Effector memory CD8-positive, alpha-beta T cell (primary cell): ENCODE measurements at regions not wholly inside any gene's neighbourhood (a gene's known extent, or its start where the extent isn't known, plus 50 kb on each side); places are given as distances from the start of the nearest gene placed in this dataset.

ENCODE experiments used
- ATAC-seq: fragments of 150-1000 bp; cut with Tn5 transposase; replicated peaks from 2 replicates; pipeline ENCODE4 v1.10.0; 2021; ENCODE audit warnings: mild to moderate bottlenecking, moderate library complexity
- DNase-seq, 3 experiments: peaks; one replicate each; pipeline ENCODE4 v3.0.0; 2021
- H3K27ac Mint-ChIP-seq, 2 donors: one replicate each; pipeline ENCODE4 v1.8.0; 2022; ENCODE audit warnings: mild to moderate bottlenecking in 2 of 2, mixed read lengths in 2 of 2, moderate library complexity in 2 of 2
- H3K27me3 Mint-ChIP-seq, 2 donors: one replicate each; pipeline ENCODE4 v1.8.0; 2022; ENCODE audit warnings: mixed read lengths in 2 of 2
- H3K36me3 Mint-ChIP-seq: one replicate; pipeline ENCODE4 v1.8.0; 2022; ENCODE audit warnings: mild to moderate bottlenecking, moderate library complexity, mixed read lengths; ENCODE audit not compliant: insufficient read depth
- H3K4me1 Mint-ChIP-seq, 2 donors: one replicate each; pipeline ENCODE4 v1.8.0; 2022; ENCODE audit warnings: low read depth in 2 of 2, mixed read lengths in 2 of 2
- H3K4me3 Mint-ChIP-seq, 2 donors: one replicate each; pipeline ENCODE4 v1.8.0; 2022; ENCODE audit warnings: mild to moderate bottlenecking in 2 of 2, mixed read lengths in 2 of 2, moderate library complexity in 2 of 2
- H3K9me3 Mint-ChIP-seq, 2 donors: one replicate each; pipeline ENCODE4 v1.8.0; 2022; ENCODE audit warnings: mixed read lengths in 2 of 2

DNA sequence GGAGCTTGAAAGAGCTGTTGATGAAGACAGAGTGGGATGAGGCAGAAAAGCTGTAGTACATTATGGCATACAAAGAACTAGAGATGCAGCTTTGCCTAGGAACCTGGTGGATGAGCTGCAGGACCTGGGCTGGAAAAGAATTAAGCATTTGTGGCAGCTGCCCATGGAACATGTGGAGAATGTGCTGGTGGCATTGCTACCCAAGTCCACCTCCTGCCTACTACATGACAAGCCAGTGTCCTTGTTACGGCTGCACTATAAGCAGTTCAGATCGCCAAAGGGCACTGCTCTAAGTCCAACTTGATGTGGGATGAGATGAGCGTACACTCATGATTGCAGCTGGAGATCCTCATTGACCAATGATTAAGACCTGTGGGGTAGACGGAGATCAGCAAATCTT lies 81.1 kb upstream of the ADPGK start:
- Mint-ChIP-seq H3K27me3 (peaks cover 0 to 20% of the 10 kb centered on the region in 2 donors), H3K4me1 (no peaks in the 10 kb centered on the region)

DNA sequence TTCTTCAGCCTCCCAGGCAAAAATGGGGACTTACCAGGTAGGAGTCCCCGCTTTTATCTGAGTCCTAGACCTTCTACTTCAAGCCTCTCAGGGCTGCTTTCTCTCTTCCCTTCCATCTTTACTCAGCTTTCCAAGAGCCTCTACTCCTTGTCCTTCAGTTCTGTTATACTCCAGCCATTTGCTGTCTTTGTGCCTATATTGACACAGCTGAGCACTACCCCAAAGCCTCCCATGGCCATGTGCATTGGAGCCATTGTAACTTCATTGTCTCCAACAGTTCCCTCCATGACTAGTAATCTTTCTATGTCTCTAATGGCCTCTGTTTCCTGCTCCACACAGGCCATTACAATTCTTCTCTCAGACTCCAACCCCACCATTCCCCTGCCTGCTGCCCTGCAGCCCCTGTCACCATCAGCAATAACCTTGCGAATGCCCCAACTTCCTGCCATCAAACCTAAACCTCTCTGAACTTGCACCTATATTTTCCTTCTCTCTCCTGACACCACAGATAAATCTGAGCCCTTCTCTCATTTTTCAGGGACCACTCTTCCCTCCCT lies 77.9 kb upstream of the ADPGK start:
- DNase-seq (no peak), ATAC-seq (no peak)
- no peaks in the 10 kb centered on the region for H3K36me3 Mint-ChIP-seq
- H3K4me1 Mint-ChIP-seq = no peaks in the 10 kb centered on the region
- no peak overlapping the region for H3K4me3 Mint-ChIP-seq
- H3K9me3 Mint-ChIP-seq = no peaks in the 10 kb centered on the region
- H3K27ac Mint-ChIP-seq = no peak overlapping the region
- peaks cover 0 to 20% of the 10 kb centered on the region in 2 donors for H3K27me3 Mint-ChIP-seq

More for the DNA sequence above, 81.1 kb upstream of the ADPGK start:
- no peak overlapping the region for H3K27ac Mint-ChIP-seq
- ATAC-seq = no peak
- H3K4me3 Mint-ChIP-seq = no peak overlapping the region
- no peaks in the 10 kb centered on the region for H3K36me3 Mint-ChIP-seq
- no peaks in the 10 kb centered on the region for H3K9me3 Mint-ChIP-seq
- DNase-seq = no peak

DNA sequence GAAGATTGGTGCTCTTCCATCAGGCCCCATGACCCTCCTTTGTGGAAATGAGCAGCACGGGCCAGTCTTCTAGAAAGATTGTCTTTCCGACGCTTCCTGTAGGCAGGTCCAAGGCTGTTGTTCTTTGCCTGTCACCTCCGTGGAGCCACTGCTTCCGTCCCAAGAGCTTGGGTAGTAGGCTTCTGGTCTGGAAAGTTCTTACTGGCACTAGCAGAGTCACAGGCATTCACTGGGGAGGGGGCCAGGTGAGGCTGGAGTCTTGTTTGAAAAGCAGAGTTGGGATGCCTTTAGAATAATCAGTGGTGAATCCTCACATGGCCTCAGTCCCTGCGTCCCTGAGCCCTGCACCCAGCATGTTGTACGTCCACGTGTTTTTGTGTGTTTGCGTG lies 76.2 kb upstream of the ADPGK start:
- DNase-seq (no peak), ATAC-seq (no peak)
- no peaks in the 10 kb centered on the region for H3K36me3 Mint-ChIP-seq
- H3K27ac Mint-ChIP-seq = no peak overlapping the region
- H3K4me1 Mint-ChIP-seq = no peaks in the 10 kb centered on the region
- H3K4me3 Mint-ChIP-seq = no peak overlapping the region
- peaks cover 10 to 31% of the 10 kb centered on the region in 2 donors for H3K27me3 Mint-ChIP-seq
- no peaks in the 10 kb centered on the region for H3K9me3 Mint-ChIP-seq

GRCh38 chr15:72859017-72859756 lies 75.6 kb upstream of the ADPGK start:
- Mint-ChIP-seq H3K27me3 (peaks cover 10 to 33% of the 10 kb centered on the region in 2 donors), H3K9me3 (no peaks in the 10 kb centered on the region), H3K27ac (no peak overlapping the region), H3K4me3 (no peak overlapping the region), H3K36me3 (no peaks in the 10 kb centered on the region), H3K4me1 (no peaks in the 10 kb centered on the region)
- no peak for DNase-seq
- no peak for ATAC-seq

DNA sequence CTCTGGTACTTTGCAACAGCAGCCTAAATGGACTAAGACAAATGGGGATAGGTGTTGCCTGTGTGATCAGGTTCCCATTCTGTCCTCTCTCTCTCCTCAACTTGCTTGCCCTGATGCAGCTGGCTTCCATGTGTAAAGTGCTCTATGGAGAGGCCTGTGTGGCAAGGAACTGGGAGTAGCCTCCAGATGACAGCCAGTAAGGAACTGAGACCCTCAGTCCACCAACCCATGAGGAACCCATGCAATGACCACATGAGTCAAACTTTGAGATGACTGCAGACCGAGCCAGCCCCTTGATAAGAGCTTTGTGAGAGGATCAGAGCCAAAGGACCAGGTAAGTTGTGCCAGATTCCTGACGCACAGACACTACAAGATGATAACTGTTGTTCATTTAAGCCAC lies 74.6 kb upstream of the ADPGK start:
- no peak overlapping the region for H3K27ac Mint-ChIP-seq
- peaks cover 10 to 38% of the 10 kb centered on the region in 2 donors for H3K27me3 Mint-ChIP-seq
- H3K4me1 Mint-ChIP-seq = no peaks in the 10 kb centered on the region
- no peak overlapping the region for H3K4me3 Mint-ChIP-seq
- ATAC-seq (no peak), DNase-seq (no peak)
- no peaks in the 10 kb centered on the region for H3K36me3 Mint-ChIP-seq
- no peaks in the 10 kb centered on the region for H3K9me3 Mint-ChIP-seq

DNA sequence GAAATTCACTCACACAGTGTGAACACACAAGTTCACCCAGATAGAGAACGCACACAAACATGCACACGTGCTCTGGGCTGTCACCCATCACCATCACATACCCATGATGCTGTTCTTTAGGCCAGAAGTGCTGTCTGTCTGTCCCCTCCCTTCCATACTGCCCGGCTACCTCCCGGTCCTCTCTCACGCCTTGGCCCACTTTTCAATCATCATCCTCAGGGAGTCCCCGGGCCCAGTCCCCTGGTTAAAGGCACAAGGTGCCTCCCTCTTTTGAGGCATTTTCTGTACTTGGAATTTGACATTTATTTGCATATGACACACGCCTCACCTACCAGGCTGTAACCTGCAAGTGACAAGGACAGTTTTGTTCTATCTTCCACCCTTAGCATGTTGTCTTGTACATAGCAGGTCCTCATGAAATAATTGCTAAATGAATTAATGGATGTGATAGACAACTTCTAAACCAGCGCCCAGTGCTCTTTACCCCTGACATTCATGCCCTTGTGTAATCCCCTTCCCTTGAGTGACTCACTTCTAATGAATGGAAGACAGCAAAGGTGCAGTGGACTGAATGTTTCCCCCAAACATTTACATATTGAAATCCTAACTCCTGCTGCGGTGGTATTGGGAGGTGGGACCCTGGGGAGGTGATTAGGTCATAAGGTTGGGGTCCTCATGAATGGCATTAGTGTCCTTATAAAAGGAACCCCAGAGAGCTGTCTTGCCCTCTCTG lies 73.9 kb upstream of the ADPGK start:
- Mint-ChIP-seq H3K4me3 (no peak overlapping the region), H3K4me1 (no peaks in the 10 kb centered on the region), H3K27me3 (peaks cover 10 to 37% of the 10 kb centered on the region in 2 donors), H3K36me3 (no peaks in the 10 kb centered on the region), H3K27ac (no peak overlapping the region), H3K9me3 (no peaks in the 10 kb centered on the region)
- ATAC-seq (no peak), DNase-seq (no peak)

GRCh38 chr15:72856549-72857040 lies 73.0 kb upstream of the ADPGK start:
- no peak for ATAC-seq
- Mint-ChIP-seq H3K27ac (no peak overlapping the region), H3K36me3 (no peaks in the 10 kb centered on the region), H3K4me3 (no peak overlapping the region), H3K9me3 (no peaks in the 10 kb centered on the region), H3K27me3 (peaks cover 10 to 28% of the 10 kb centered on the region in 2 donors), H3K4me1 (no peaks in the 10 kb centered on the region)
- no peak for DNase-seq

DNA sequence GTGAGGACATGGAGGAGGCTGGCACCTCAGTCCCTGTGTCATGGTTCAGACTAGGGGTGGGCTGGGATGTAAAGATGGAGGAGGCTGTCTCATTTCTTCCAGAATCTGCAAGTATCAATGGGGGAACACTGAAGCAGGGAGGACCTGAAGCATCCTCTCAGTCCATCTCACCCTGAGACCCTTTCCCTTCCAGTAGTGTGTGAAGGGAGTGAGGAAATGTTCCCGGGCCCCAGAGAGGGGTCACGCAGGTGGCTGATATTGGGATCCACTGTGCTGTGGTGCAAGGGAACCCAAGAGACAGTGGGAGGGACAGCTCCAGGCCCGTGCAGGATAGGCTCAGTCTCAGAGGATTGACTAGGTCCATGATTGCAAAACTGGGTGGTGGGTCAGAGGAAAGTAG lies 72.2 kb upstream of the ADPGK start:
- Mint-ChIP-seq H3K27ac (no peak overlapping the region), H3K27me3 (peaks cover 12 to 26% of the 10 kb centered on the region in 2 donors), H3K36me3 (no peaks in the 10 kb centered on the region), H3K4me1 (no peaks in the 10 kb centered on the region), H3K9me3 (no peaks in the 10 kb centered on the region), H3K4me3 (no peak overlapping the region)
- ATAC-seq = no peak
- no peak for DNase-seq

- Mint-ChIP-seq H3K9me3 (no peaks in the 10 kb centered on the region), H3K4me3 (no peak overlapping the region), H3K27ac (no peak overlapping the region), H3K4me1 (peaks cover 0 to 5% of the 10 kb centered on the region in 2 donors), H3K27me3 (peaks cover 45 to 58% of the 10 kb centered on the region in 2 donors), H3K36me3 (no peaks in the 10 kb centered on the region)
- DNase-seq = no peak
- ATAC-seq = no peak
These were observed 68.7 kb upstream of the ADPGK start for GRCh38 chr15:72852273-72852672.

GRCh38 chr15:72851586-72851985 lies 68.0 kb upstream of the ADPGK start:
- no peaks in the 10 kb centered on the region for H3K36me3 Mint-ChIP-seq
- peaks cover 47 to 58% of the 10 kb centered on the region in 2 donors for H3K27me3 Mint-ChIP-seq
- H3K4me3 Mint-ChIP-seq = no peak overlapping the region
- no peak overlapping the region for H3K27ac Mint-ChIP-seq
- H3K4me1 Mint-ChIP-seq = peaks cover 0 to 5% of the 10 kb centered on the region in 2 donors
- no peaks in the 10 kb centered on the region for H3K9me3 Mint-ChIP-seq
- ATAC-seq = no peak
- DNase-seq = no peak

DNA sequence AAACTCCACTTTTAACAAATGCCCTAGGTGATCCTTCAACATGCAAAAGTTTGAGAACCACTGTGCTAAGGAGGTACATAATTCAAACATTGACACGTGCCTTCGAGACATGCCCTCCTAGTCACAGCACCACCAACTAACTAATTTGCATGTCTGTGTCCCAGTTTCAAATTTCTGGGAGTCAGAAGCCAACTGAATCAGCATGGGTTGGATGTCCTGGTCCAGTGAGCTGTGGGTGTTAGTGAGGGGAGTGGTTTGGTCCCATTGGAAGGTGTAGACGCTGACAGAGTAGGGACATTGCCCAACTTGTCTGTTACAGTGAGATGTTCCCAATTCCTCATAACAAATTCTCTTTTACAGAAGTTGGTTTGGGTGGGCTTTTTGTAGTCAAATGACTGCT lies 67.3 kb upstream of the ADPGK start:
- Mint-ChIP-seq H3K27ac (no peak overlapping the region), H3K36me3 (no peaks in the 10 kb centered on the region), H3K4me3 (no peak overlapping the region), H3K9me3 (no peaks in the 10 kb centered on the region), H3K27me3 (peaks cover 50 to 58% of the 10 kb centered on the region in 2 donors), H3K4me1 (peaks cover 0 to 5% of the 10 kb centered on the region in 2 donors)
- DNase-seq (no peak), ATAC-seq (no peak)

GRCh38 chr15:72847806-72848205 lies 64.2 kb upstream of the ADPGK start:
- no peak for ATAC-seq
- Mint-ChIP-seq H3K27ac (no peak overlapping the region), H3K4me1 (peaks cover 4 to 5% of the 10 kb centered on the region in 2 donors), H3K36me3 (no peaks in the 10 kb centered on the region), H3K4me3 (no peak overlapping the region), H3K9me3 (no peaks in the 10 kb centered on the region), H3K27me3 (peaks cover 46 to 56% of the 10 kb centered on the region in 2 donors)
- DNase-seq = no peak

- no peak for DNase-seq
- Mint-ChIP-seq H3K9me3 (no peaks in the 10 kb centered on the region), H3K4me3 (no peak overlapping the region), H3K27me3 (peaks cover 47 to 56% of the 10 kb centered on the region in 2 donors), H3K4me1 (peaks cover 4 to 5% of the 10 kb centered on the region in 2 donors), H3K36me3 (no peaks in the 10 kb centered on the region), H3K27ac (no peak overlapping the region)
- ATAC-seq = no peak
These were observed 63.5 kb upstream of the ADPGK start for GRCh38 chr15:72847033-72847432.

DNA sequence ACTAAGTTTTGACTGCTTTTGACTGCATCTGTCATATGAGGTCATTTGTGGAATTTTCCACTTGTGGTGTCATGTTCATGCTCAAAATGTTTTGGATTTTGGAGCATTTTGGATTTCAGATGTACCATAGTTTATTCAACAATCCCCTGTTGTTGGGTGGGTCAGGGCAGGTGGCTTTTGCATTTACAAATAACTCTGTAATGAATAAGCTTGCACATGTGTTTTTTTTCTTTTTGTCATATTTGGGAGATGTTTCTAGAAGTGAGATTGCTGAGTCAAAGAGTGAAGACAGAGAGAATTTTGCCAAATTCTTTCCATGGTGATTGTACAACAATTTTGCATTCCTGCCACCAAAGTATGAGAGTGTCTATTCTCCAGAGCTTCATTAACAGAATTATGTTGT lies 62.4 kb upstream of the ADPGK start:
- peaks cover 47 to 56% of the 10 kb centered on the region in 2 donors for H3K27me3 Mint-ChIP-seq
- peaks cover 4 to 5% of the 10 kb centered on the region in 2 donors for H3K4me1 Mint-ChIP-seq
- no peak for ATAC-seq
- no peak overlapping the region for H3K4me3 Mint-ChIP-seq
- DNase-seq = no peak
- H3K36me3 Mint-ChIP-seq = no peaks in the 10 kb centered on the region
- H3K9me3 Mint-ChIP-seq = no peaks in the 10 kb centered on the region
- no peak overlapping the region for H3K27ac Mint-ChIP-seq
